Stimulated activated CD8-positive, alpha-beta memory T cell treated with anti-CD3 and anti-CD28 coated beads, Interleukin-7, amount 100 ng/mL, for 24 hours (primary cell): ENCODE measurements at regions not wholly inside any gene's neighbourhood (a gene's known extent, or its start where the extent isn't known, plus 50 kb on each side); places are given as distances from the start of the nearest gene placed in this dataset.
"Not testable (repeated sequence)": the region's sequence is repeated elsewhere in the genome, so short reads cannot be mapped to it uniquely, and the experiment has no call there.

Experiments used
- DNase-seq: peaks from one replicate; pipeline ENCODE4 v3.0.0-alpha.2; 2020; ENCODE audit warnings: low read depth

DNA sequence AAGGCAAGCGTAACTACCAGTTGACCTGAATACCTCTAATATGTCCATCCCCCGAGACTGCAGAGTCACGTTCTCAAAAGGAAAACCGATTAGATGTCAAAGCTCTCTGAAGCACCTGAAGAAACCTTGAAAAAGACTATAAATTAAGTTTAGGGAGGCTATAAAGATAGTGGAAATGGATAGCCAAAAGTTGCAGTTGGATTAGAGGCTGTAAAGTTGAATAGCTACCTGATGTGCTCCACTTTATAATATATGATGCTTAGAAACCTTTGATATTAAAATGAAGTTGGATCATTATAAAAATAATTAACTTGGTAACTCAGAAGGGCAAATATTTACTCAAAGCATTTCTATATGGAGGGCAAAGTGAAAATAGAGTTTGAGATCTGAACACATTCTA is 506.6 kb upstream of the AGA start:
- no peak for DNase-seq

DNA sequence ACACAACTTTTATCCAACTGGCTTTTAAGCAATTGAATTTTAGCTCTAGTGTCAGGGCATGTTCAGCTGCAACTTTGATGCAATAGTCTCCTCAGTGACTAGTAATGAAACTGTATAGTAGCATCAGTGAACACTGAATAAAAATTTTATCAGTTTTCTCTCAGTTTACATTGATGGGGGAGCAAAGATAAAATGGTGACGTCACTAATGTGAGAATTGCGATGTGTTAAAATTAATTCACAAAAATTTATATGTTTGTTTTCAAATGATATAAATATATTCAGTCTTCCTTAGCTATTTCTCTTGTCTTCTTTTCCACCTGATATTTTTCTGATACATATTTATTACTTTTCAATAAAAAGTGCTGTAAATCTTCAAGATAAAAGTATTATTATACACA is 508.8 kb upstream of the AGA start:
- no peak for DNase-seq

- DNase-seq: no peak
Measured at GRCh38 chr4:177952723-177953122, 510.5 kb upstream of the AGA start.

DNA sequence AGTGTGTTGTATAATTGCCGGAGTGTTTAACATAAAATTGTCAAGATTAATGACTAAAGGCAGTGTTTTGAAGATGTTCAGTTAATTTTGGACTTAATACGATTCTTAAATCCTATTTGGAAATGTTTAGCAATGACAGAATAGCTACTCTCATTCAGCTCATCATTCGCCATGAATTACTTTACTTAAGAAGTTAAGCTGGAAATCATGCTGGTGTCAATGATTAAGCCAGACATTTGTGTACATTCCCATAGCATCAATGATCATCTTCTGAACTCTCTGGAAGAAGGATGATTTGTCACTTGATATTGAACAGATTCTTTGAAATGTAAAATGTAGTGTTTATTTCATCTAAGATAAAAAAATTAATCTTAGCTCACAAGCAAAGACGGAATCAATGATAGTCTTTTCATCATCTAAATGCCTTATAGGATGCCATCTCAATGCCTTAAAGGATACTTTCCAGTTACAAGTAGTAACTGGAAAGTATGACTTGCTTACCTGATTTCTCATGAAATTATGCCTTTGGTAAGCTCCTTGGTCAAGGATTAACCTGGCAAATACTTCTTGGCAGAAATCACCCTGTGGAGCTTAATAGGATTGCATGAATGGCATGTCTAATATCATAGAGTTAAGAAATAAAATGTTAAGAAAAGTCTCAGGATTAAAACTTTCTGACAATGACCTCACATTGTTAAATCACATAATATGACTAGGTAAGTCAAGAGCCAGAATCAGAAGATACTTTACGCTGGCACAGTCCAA is 515.5 kb upstream of the AGA start:
- DNase-seq: no peak

DNA sequence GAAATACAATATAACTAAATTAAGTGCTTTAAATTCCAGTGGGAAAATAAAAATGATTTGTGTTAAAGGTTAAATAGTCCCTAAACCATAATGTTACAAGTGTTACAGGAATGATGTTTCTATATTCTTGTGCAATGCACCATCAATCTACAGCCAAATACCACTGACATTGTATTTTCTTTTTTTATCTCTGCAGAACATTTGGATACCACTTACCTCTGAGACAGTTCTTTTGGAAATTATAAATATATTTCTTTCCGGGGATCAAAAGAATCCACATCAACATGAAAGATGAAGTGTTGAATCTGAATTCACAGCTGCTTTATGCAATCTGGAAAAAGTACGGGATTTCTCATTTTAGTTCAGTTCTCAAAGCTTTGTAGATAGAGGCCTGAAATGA is 518.3 kb upstream of the AGA start:
- DNase-seq: no peak

- DNase-seq: no peak
Measured at GRCh38 chr4:177961761-177962380, 519.6 kb upstream of the AGA start.

GRCh38 chr4:177964061-177964460 is 521.8 kb upstream of the AGA start:
- no peak for DNase-seq

DNA sequence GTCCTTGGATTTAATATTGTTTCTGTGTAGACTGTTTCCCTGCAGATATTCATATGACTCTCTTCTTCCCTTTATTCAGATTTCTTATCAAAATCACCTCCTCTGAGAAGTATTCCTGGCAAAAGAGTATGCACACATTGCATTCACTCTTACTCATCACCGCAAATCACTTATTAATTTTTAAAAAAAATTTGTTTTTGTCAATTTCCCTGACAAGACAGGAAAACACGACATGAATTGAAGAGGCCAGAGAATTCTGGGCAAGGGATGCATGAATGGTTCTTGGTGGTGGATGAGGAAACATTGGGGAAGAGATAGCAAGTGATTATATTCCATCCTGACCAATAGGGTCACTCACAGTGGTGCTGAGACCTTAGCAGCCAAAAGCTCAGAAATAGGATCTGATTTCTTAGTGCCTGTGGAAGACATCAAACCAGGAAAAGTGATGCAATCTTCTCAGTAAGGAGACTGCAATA is 522.5 kb upstream of the AGA start:
- DNase-seq: no peak

DNA sequence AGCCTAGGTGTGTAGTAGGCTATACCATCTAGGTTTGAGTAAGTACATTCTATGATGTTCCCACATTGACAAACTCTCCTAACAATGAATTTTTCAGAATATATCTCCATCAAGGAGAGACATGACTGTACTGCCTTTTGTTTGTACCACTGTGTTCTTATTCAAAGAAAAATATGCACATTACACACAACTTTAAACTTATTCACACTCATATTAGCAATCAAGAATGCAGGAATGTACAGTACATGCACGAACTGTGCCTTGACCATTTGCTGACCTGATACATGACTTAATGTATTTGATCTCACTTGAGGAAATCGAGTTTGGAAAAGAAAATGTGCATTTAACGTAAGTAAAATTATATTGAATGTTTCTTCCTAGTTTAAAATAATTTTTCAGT is 525.1 kb upstream of the AGA start:
- DNase-seq: no peak

GRCh38 chr4:177968817-177969442 is 526.7 kb upstream of the AGA start:
- no peak for DNase-seq

DNA sequence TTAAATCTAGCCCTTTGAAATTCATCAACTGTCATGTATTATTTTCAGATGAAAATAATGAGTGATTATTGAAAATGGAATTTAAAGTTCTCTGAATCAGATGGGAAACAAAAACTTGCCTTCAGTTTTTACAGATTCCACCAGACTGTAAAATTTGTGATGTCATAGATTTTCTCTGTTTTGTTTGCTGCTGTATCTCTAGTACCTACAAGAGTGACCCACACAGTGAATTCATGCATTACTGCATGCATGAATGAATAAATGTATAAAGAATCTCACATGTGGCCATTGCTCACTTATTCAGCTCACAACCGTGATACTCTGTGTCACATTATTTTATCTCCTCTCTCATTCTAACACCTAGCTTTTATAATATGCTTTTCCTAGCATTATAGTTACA is 532.2 kb upstream of the AGA start:
- no peak for DNase-seq

- DNase-seq: no peak
Measured at GRCh38 chr4:177975315-177975987, 533.2 kb upstream of the AGA start.

DNA sequence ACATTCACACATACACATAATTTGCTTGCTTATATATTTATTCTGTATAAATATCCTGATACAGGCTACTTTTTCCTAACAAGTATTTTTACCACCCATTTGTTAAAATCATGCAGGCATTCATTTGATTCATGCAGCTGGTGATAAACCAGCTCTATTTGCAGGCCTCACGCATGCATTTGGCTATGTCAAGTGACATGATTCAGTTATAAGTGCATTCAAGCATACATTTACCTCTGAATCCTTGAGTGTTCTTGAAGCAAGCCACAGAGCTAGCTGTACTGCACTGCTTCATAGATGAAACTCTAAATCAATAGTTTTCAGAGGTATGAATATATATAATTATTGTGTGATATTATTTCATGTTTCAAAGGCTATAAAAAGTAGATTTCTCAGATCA is 544.0 kb upstream of the AGA start:
- DNase-seq: no peak

DNA sequence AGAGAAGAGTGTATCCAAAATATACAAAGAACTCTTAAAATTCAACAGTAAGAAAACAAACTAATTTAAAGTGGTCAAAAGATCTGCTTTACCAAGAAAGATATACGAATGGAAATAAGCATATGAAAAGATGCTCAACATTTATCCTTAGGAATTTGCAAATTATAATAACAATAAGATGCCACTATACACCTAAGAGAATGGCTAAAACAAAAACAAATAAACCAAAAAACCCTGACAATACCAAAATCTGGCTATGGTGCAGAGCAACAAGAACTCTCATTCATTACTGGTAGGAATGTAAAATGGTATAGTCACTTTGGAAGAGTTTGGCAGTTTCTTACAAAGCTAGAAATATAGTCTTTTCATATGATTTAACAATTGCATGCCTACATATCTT is 545.7 kb upstream of the AGA start:
- no peak for DNase-seq

DNA sequence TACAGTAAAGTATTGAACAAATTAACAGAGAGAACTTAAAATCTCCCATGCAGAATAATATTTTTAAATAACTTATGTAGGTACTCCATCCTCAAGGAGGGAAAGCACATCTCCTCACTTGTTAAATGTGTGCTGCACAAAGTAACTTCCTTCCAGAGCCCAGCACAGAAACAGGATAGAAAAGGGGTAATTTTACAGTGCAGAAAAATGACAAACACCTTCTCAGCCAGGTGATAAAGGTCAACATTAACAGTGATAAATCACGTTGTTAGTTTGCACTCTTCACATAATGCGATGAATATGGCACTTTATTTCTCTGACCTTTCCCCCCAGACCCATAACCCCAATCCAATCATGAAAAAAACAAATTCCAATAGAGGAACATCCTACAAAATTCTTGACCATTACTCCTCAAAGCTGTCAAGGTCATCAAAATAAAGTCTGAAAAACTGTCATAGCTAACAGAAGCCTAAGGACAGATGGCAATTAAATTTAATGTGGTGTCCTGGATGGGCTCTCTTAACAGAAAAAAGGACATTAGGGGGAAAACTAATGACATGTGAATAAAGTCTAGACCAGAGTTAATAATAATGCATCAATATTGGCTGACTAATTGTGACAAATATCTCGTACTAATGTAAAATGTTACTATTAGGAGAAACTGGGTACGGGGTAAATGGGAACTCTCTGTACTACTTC is 547.4 kb upstream of the AGA start:
- DNase-seq: no peak

GRCh38 chr4:178003098-178003657 is 560.9 kb upstream of the AGA start:
- DNase-seq: no peak

DNA sequence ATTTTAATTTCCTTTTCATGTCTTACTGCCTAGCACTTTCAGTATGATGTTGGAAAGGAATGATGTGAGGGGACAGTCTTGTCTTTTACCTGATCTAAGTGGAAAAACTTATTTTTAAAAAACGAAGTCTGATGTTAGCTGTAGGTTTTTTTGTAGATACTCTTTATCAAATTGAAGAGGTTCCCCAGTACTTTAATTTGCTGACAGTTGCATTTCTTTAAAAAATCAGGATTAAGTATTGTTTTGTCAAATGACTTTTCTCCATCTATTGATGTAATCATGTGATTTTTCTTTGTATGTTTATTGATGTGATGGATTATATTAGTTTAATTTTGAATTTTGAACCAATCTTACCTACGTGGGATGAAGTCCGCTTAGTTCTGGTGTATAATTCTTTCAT is 568.4 kb upstream of the AGA start:
- DNase-seq: no peak

DNA sequence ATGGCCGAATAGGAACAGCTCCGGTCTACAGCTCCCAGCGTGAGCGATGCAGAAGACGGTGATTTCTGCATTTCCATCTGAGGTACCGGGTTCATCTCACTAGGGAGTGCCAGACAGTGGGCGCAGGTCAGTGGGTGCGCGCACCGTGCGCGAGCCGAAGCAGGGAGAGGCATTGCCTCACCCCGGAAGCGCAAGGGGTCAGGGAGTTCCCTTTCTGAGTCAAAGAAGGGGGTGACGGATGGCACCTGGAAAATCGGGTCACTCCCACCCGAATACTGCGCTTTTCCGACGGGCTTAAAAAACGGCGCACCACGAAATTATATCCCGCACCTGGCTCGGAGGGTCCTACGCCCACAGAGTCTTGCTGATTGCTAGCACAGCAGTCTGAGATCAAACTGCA is 572.8 kb upstream of the AGA start:
- not testable (repeated sequence) for DNase-seq

GRCh38 chr4:178026999-178027398 is 584.8 kb upstream of the AGA start:
- no peak for DNase-seq

DNA sequence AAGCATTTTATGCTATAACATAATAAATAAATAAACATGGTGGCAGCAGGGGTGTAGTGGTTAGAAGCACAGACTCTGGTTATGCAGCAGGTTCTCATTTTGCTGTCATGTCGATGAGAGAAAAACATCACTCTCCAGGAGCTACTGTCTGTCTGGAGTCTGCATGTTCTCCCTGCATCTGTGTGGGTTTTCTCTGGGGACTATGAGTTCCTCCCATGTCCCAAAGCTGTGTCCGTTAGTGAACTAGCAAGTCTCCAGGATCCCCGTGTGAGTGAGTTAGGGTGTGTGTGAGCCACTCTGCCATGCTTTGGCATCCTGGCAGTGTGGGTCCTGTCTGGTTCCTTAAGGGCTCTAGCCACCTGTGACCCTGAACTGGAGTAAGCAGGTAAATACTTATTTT is 585.6 kb upstream of the AGA start:
- no peak for DNase-seq

DNA sequence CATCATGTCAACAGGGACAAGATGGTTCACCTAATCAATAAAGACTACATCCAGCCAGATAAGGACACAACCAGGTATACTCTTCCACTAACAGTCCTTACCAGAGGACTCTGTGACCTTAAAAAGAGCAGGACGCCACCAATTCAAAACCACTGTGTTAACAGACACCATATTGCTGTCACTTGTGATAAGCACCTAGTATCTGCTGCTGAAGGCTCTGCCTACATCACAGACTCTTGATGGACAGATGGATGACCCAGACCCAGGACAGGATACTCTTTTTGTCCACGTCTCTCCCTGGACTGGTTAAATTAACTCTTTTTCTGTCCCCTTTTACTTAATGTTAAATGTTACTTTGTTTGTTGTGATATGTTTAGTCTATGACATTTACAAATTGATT is 586.2 kb upstream of the AGA start:
- no peak for DNase-seq
